AG10803 (cell line): ENCODE measurements at regions not wholly inside any gene's neighbourhood (a gene's known extent, or its start where the extent isn't known, plus 50 kb on each side); places are given as distances from the start of the nearest gene placed in this dataset.

Experiments used
- DNase-seq: peaks from one replicate; pipeline ENCODE4 v3.0.0; 2010; ENCODE audit warnings: low read depth
- H3K4me3 ChIP-seq: 2 replicates; pipeline ENCODE4 v1.5.1; 2011; ENCODE audit warnings: mild to moderate bottlenecking, low read length, control low read depth
- CTCF ChIP-seq: conservative IDR thresholded peaks from 2 replicates; pipeline ENCODE4 v1.5.1; 2011; ENCODE audit warnings: mild to moderate bottlenecking, low read length, control low read depth, inconsistent platforms

- no peak overlapping the region for H3K4me3 ChIP-seq
- DNase-seq = no peak
- TF ChIP-seq CTCF = no peak
Measured at GRCh38 chr6:155854787-155855186, 399.1 kb upstream of the NOX3 start.

- no peak for TF ChIP-seq CTCF
- no peak for DNase-seq
- no peak overlapping the region for H3K4me3 ChIP-seq
Measured at GRCh38 chr6:155853011-155853410, 397.4 kb upstream of the NOX3 start.

- no peak overlapping the region for H3K4me3 ChIP-seq
- TF ChIP-seq CTCF = no peak
- peak; percentile 2 for DNase-seq
Measured at GRCh38 chr6:155850408-155850841, 394.8 kb upstream of the NOX3 start.

- no peak for DNase-seq
- no peak overlapping the region for H3K4me3 ChIP-seq
- no peak for TF ChIP-seq CTCF
Measured at GRCh38 chr6:155847711-155848110, 392.1 kb upstream of the NOX3 start.

- TF ChIP-seq CTCF = no peak
- no peak for DNase-seq
Measured at GRCh38 chr6:155837474-155837873, 381.8 kb upstream of the NOX3 start.

GRCh38 chr6:155832596-155832995 lies 377.0 kb upstream of the NOX3 start:
- H3K4me3 ChIP-seq = no peak overlapping the region
- no peak for TF ChIP-seq CTCF

More at GRCh38 chr6:155837474-155837873, 381.8 kb upstream of the NOX3 start:
- no peak overlapping the region for H3K4me3 ChIP-seq

GRCh38 chr6:155830531-155830930 lies 374.9 kb upstream of the NOX3 start:
- no peak for DNase-seq
- TF ChIP-seq CTCF = no peak
- no peak overlapping the region for H3K4me3 ChIP-seq

More at GRCh38 chr6:155832596-155832995, 377.0 kb upstream of the NOX3 start:
- peak; percentile 1 for DNase-seq
